ENCODE measurements at regions not wholly inside any gene's neighbourhood (a gene's known extent, or its start where the extent isn't known, plus 50 kb on each side); places are given as distances from the start of the nearest gene placed in this dataset.

- H3K9me3 ChIP-seq (ENCODE audit: low read length), result no peaks in the 10 kb centered on the region
- H3K27me3 ChIP-seq (ENCODE audit: low read length), result no peaks in the 10 kb centered on the region
- no peak overlapping the region for H3K9ac ChIP-seq (ENCODE audit: low read length)
- no peaks in the 10 kb centered on the region for H4K20me1 ChIP-seq (ENCODE audit: insufficient read depth, low read depth, low read length)
- H2AFZ ChIP-seq (ENCODE audit: low read length), result no peak overlapping the region
- no peak overlapping the region for H3K27ac ChIP-seq (ENCODE audit: low read length)
- no peaks in the 10 kb centered on the region for H3K9me2 ChIP-seq (replicated peaks; ENCODE audit: insufficient read depth, low read length)
- no peak overlapping the region for H3K4me2 ChIP-seq (ENCODE audit: low read depth, low read length, poor library complexity, severe bottlenecking)
- H3K4me3 ChIP-seq (ENCODE audit: low read length), result no peak overlapping the region
- H3K4me1 ChIP-seq (ENCODE audit: low read length), result no peaks in the 10 kb centered on the region
- no peak for DNase-seq
- H3K36me3 ChIP-seq (ENCODE audit: insufficient read depth, low read length), result no peaks in the 10 kb centered on the region
- no peaks in the 10 kb centered on the region for H3K79me2 ChIP-seq (ENCODE audit: low read length)
These were observed 213.7 kb upstream of the GALNT5 start for GRCh38 chr2:157043786-157044185.

- Histone ChIP-seq H3K9ac (ENCODE audit: low read length) (no peak overlapping the region), H3K4me1 (ENCODE audit: low read length) (no peaks in the 10 kb centered on the region), H3K4me2 (ENCODE audit: low read depth, low read length, poor library complexity, severe bottlenecking) (no peak overlapping the region), H3K9me2 (replicated peaks; ENCODE audit: insufficient read depth, low read length) (no peaks in the 10 kb centered on the region), H2AFZ (ENCODE audit: low read length) (no peak overlapping the region), H3K36me3 (ENCODE audit: insufficient read depth, low read length) (no peaks in the 10 kb centered on the region), H3K27ac (ENCODE audit: low read length) (no peak overlapping the region), H3K4me3 (ENCODE audit: low read length) (no peak overlapping the region), H4K20me1 (ENCODE audit: insufficient read depth, low read depth, low read length) (no peaks in the 10 kb centered on the region), H3K79me2 (ENCODE audit: low read length) (no peaks in the 10 kb centered on the region), H3K9me3 (ENCODE audit: low read length) (no peaks in the 10 kb centered on the region), H3K27me3 (ENCODE audit: low read length) (no peaks in the 10 kb centered on the region)
- DNase-seq, result no peak
These were observed 211.1 kb upstream of the GALNT5 start for GRCh38 chr2:157046396-157046795.

- H2AFZ ChIP-seq (ENCODE audit: low read length), result no peak overlapping the region
- H3K4me1 ChIP-seq (ENCODE audit: low read length), result no peaks in the 10 kb centered on the region
- H3K36me3 ChIP-seq (ENCODE audit: insufficient read depth, low read length), result no peaks in the 10 kb centered on the region
- H3K4me2 ChIP-seq (ENCODE audit: low read depth, low read length, poor library complexity, severe bottlenecking), result no peak overlapping the region
- no peaks in the 10 kb centered on the region for H3K9me2 ChIP-seq (replicated peaks; ENCODE audit: insufficient read depth, low read length)
- no peaks in the 10 kb centered on the region for H3K79me2 ChIP-seq (ENCODE audit: low read length)
- no peak for DNase-seq
- H4K20me1 ChIP-seq (ENCODE audit: insufficient read depth, low read depth, low read length), result no peaks in the 10 kb centered on the region
- no peak overlapping the region for H3K27ac ChIP-seq (ENCODE audit: low read length)
- H3K27me3 ChIP-seq (ENCODE audit: low read length), result no peaks in the 10 kb centered on the region
- H3K9me3 ChIP-seq (ENCODE audit: low read length), result no peaks in the 10 kb centered on the region
- H3K4me3 ChIP-seq (ENCODE audit: low read length), result no peak overlapping the region
- no peak overlapping the region for H3K9ac ChIP-seq (ENCODE audit: low read length)
These were observed 204.8 kb upstream of the GALNT5 start for GRCh38 chr2:157052685-157053224.

GRCh38 chr2:157053876-157054275, 203.6 kb upstream of the GALNT5 start:
- no peaks in the 10 kb centered on the region for H3K27me3 ChIP-seq (ENCODE audit: low read length)
- no peaks in the 10 kb centered on the region for H3K9me3 ChIP-seq (ENCODE audit: low read length)
- H3K36me3 ChIP-seq (ENCODE audit: insufficient read depth, low read length), result no peaks in the 10 kb centered on the region
- H3K79me2 ChIP-seq (ENCODE audit: low read length), result no peaks in the 10 kb centered on the region
- no peak overlapping the region for H3K4me3 ChIP-seq (ENCODE audit: low read length)
- H3K4me2 ChIP-seq (ENCODE audit: low read depth, low read length, poor library complexity, severe bottlenecking), result no peak overlapping the region
- no peaks in the 10 kb centered on the region for H4K20me1 ChIP-seq (ENCODE audit: insufficient read depth, low read depth, low read length)
- no peak for DNase-seq
- H3K4me1 ChIP-seq (ENCODE audit: low read length), result no peaks in the 10 kb centered on the region
- no peak overlapping the region for H2AFZ ChIP-seq (ENCODE audit: low read length)
- no peaks in the 10 kb centered on the region for H3K9me2 ChIP-seq (replicated peaks; ENCODE audit: insufficient read depth, low read length)
- no peak overlapping the region for H3K27ac ChIP-seq (ENCODE audit: low read length)
- H3K9ac ChIP-seq (ENCODE audit: low read length), result no peak overlapping the region

GRCh38 chr2:157055660-157056199, 201.8 kb upstream of the GALNT5 start:
- Histone ChIP-seq H4K20me1 (ENCODE audit: insufficient read depth, low read depth, low read length) (no peaks in the 10 kb centered on the region), H3K4me2 (ENCODE audit: low read depth, low read length, poor library complexity, severe bottlenecking) (no peak overlapping the region), H2AFZ (ENCODE audit: low read length) (no peak overlapping the region)

GRCh38 chr2:157056200-157056676, 201.3 kb upstream of the GALNT5 start:
- no peaks in the 10 kb centered on the region for H3K9me3 ChIP-seq (ENCODE audit: low read length)
- no peak overlapping the region for H3K9ac ChIP-seq (ENCODE audit: low read length)
- H3K79me2 ChIP-seq (ENCODE audit: low read length), result no peaks in the 10 kb centered on the region
- H3K4me1 ChIP-seq (ENCODE audit: low read length), result no peaks in the 10 kb centered on the region
- H2AFZ ChIP-seq (ENCODE audit: low read length), result no peak overlapping the region
- no peaks in the 10 kb centered on the region for H3K9me2 ChIP-seq (replicated peaks; ENCODE audit: insufficient read depth, low read length)
- H3K36me3 ChIP-seq (ENCODE audit: insufficient read depth, low read length), result no peaks in the 10 kb centered on the region
- no peak overlapping the region for H3K4me2 ChIP-seq (ENCODE audit: low read depth, low read length, poor library complexity, severe bottlenecking)
- no peak overlapping the region for H3K4me3 ChIP-seq (ENCODE audit: low read length)
- no peaks in the 10 kb centered on the region for H4K20me1 ChIP-seq (ENCODE audit: insufficient read depth, low read depth, low read length)
- H3K27me3 ChIP-seq (ENCODE audit: low read length), result no peaks in the 10 kb centered on the region
- no peak overlapping the region for H3K27ac ChIP-seq (ENCODE audit: low read length)
- DNase-seq, result no peak

More at GRCh38 chr2:157055660-157056199, 201.8 kb upstream of the GALNT5 start:
- H3K4me3 ChIP-seq (ENCODE audit: low read length), result no peak overlapping the region
- no peaks in the 10 kb centered on the region for H3K9me3 ChIP-seq (ENCODE audit: low read length)
- no peaks in the 10 kb centered on the region for H3K36me3 ChIP-seq (ENCODE audit: insufficient read depth, low read length)
- H3K9ac ChIP-seq (ENCODE audit: low read length), result no peak overlapping the region
- no peaks in the 10 kb centered on the region for H3K27me3 ChIP-seq (ENCODE audit: low read length)
- no peaks in the 10 kb centered on the region for H3K9me2 ChIP-seq (replicated peaks; ENCODE audit: insufficient read depth, low read length)
- no peak overlapping the region for H3K27ac ChIP-seq (ENCODE audit: low read length)
- DNase-seq, result no peak
- no peaks in the 10 kb centered on the region for H3K79me2 ChIP-seq (ENCODE audit: low read length)
- no peaks in the 10 kb centered on the region for H3K4me1 ChIP-seq (ENCODE audit: low read length)

- Histone ChIP-seq H4K20me1 (ENCODE audit: insufficient read depth, low read depth, low read length) (no peaks in the 10 kb centered on the region), H3K36me3 (ENCODE audit: insufficient read depth, low read length) (no peaks in the 10 kb centered on the region), H3K27ac (ENCODE audit: low read length) (no peak overlapping the region), H2AFZ (ENCODE audit: low read length) (no peak overlapping the region), H3K9ac (ENCODE audit: low read length) (no peak overlapping the region), H3K27me3 (ENCODE audit: low read length) (no peaks in the 10 kb centered on the region), H3K4me1 (ENCODE audit: low read length) (no peaks in the 10 kb centered on the region), H3K4me3 (ENCODE audit: low read length) (no peak overlapping the region), H3K9me3 (ENCODE audit: low read length) (no peaks in the 10 kb centered on the region), H3K79me2 (ENCODE audit: low read length) (no peaks in the 10 kb centered on the region), H3K4me2 (ENCODE audit: low read depth, low read length, poor library complexity, severe bottlenecking) (no peak overlapping the region), H3K9me2 (replicated peaks; ENCODE audit: insufficient read depth, low read length) (no peaks in the 10 kb centered on the region)
- DNase-seq, result no peak
These were observed 199.3 kb upstream of the GALNT5 start for GRCh38 chr2:157058161-157058560.

- H3K27ac ChIP-seq (ENCODE audit: low read length), result no peak overlapping the region
- no peak overlapping the region for H2AFZ ChIP-seq (ENCODE audit: low read length)
- no peaks in the 10 kb centered on the region for H3K27me3 ChIP-seq (ENCODE audit: low read length)
- H3K9me3 ChIP-seq (ENCODE audit: low read length), result no peaks in the 10 kb centered on the region
- no peak overlapping the region for H3K9ac ChIP-seq (ENCODE audit: low read length)
- no peaks in the 10 kb centered on the region for H4K20me1 ChIP-seq (ENCODE audit: insufficient read depth, low read depth, low read length)
- no peak overlapping the region for H3K4me2 ChIP-seq (ENCODE audit: low read depth, low read length, poor library complexity, severe bottlenecking)
- H3K36me3 ChIP-seq (ENCODE audit: insufficient read depth, low read length), result no peaks in the 10 kb centered on the region
- no peaks in the 10 kb centered on the region for H3K4me1 ChIP-seq (ENCODE audit: low read length)
- DNase-seq, result no peak
- H3K9me2 ChIP-seq (replicated peaks; ENCODE audit: insufficient read depth, low read length), result no peaks in the 10 kb centered on the region
- H3K79me2 ChIP-seq (ENCODE audit: low read length), result no peaks in the 10 kb centered on the region
- no peak overlapping the region for H3K4me3 ChIP-seq (ENCODE audit: low read length)
These were observed 198.5 kb upstream of the GALNT5 start for GRCh38 chr2:157059036-157059435.
